ENCODE measurements at regions not wholly inside any gene's neighbourhood (a gene's known extent, or its start where the extent isn't known, plus 50 kb on each side); places are given as distances from the start of the nearest gene placed in this dataset.

GRCh38 chr12:91384366-91384765 lies 201.7 kb upstream of the DCN start:
- TF ChIP-seq CTCF (conservative IDR thresholded peaks at IDR 0.05; ENCODE audit: low read depth), result no peak
- ChIA-PET POLR2A (ENCODE audit: low non-redundant PET) (no interaction called here), CTCF (interaction anchor here (0.6 kb wide), 1 partner anchor 1213 kb away, joined by 3 read pairs; no protein-coding TSS in a partner anchor)
- no peak overlapping the region for H3K27ac ChIP-seq
- no peak for DNase-seq (ENCODE audit: low spot score)

- no peak for TF ChIP-seq CTCF (conservative IDR thresholded peaks at IDR 0.05; ENCODE audit: low read depth)
- DNase-seq (ENCODE audit: low spot score), result no peak
- CTCF ChIA-PET, result interaction anchor here (0.7 to 1.3 kb wide), 4 partner anchors 9 to 1086 kb away, joined by 3 to 5 read pairs (median 5); no protein-coding TSS in a partner anchor
- POLR2A ChIA-PET (ENCODE audit: low non-redundant PET), result no interaction called here
- no peak overlapping the region for H3K27ac ChIP-seq
These were observed 200.5 kb upstream of the DCN start for GRCh38 chr12:91383099-91383498.

- POLR2A ChIA-PET (ENCODE audit: low non-redundant PET), result no interaction called here
- peak; percentile 39 for DNase-seq (ENCODE audit: low spot score)
- peak; percentile 86 for TF ChIP-seq CTCF (conservative IDR thresholded peaks at IDR 0.05; ENCODE audit: low read depth)
- CTCF ChIA-PET, result interaction anchor here (0.5 to 1.5 kb wide), 34 partner anchors 10 to 1227 kb away, joined by 3 to 7 read pairs (median 3); no protein-coding TSS in a partner anchor
- H3K27ac ChIP-seq, result no peak overlapping the region
These were observed 199.5 kb upstream of the DCN start for GRCh38 chr12:91382081-91382543.

- DNase-seq (ENCODE audit: low spot score), result peak; percentile 49
- no peak overlapping the region for H3K27ac ChIP-seq
- TF ChIP-seq CTCF (conservative IDR thresholded peaks at IDR 0.05; ENCODE audit: low read depth), result no peak
- CTCF ChIA-PET, result interaction anchor here (0.6 to 1.5 kb wide), 17 partner anchors 15 to 1187 kb away, joined by 3 to 6 read pairs (median 3); no protein-coding TSS in a partner anchor
- POLR2A ChIA-PET (ENCODE audit: low non-redundant PET), result interaction anchor here (0.7 kb wide), 1 partner anchor 765 kb away, joined by 3 read pairs; no protein-coding TSS in a partner anchor
These were observed 198.7 kb upstream of the DCN start for GRCh38 chr12:91381309-91381804.

DNA sequence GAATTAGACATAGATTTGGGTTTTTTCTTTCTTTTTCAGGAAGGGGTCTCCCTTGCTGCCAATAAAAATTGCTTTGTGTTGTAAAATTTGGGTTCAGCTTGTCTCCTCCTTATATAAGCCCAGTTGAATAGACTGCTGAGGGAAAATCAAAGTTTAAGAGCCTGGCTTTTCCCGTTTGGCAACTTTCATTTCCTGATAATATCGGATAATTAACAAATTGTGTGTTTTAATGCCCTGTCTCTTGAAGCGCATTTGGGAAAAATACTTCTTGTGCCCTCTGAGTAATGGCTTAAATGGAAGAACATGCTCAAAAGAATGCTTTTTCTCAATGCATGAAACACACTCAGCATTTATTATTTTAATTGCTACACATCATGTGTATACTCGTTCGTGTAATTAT lies 198.0 kb upstream of the DCN start:
- DNase-seq (ENCODE audit: low spot score), result no peak
- H3K27ac ChIP-seq, result no peak overlapping the region
- POLR2A ChIA-PET (ENCODE audit: low non-redundant PET), result no interaction called here
- CTCF ChIA-PET, result interaction anchor here (0.6 to 0.7 kb wide), 2 partner anchors 431 to 684 kb away, joined by 4 to 6 read pairs; no protein-coding TSS in a partner anchor
- no peak for TF ChIP-seq CTCF (conservative IDR thresholded peaks at IDR 0.05; ENCODE audit: low read depth)

GRCh38 chr12:91379051-91379775 lies 196.6 kb upstream of the DCN start:
- CTCF ChIA-PET, result interaction anchor here (1.0 kb wide), 1 partner anchor 188 kb away, joined by 3 read pairs; no protein-coding TSS in a partner anchor
- TF ChIP-seq CTCF (conservative IDR thresholded peaks at IDR 0.05; ENCODE audit: low read depth), result no peak
- no peak for DNase-seq (ENCODE audit: low spot score)
- POLR2A ChIA-PET (ENCODE audit: low non-redundant PET), result no interaction called here
- H3K27ac ChIP-seq, result no peak overlapping the region

All from RWPE1 (cell line).